ENCODE measurements at regions not wholly inside any gene's neighbourhood (a gene's known extent, or its start where the extent isn't known, plus 50 kb on each side); places are given as distances from the start of the nearest gene placed in this dataset.

DNA sequence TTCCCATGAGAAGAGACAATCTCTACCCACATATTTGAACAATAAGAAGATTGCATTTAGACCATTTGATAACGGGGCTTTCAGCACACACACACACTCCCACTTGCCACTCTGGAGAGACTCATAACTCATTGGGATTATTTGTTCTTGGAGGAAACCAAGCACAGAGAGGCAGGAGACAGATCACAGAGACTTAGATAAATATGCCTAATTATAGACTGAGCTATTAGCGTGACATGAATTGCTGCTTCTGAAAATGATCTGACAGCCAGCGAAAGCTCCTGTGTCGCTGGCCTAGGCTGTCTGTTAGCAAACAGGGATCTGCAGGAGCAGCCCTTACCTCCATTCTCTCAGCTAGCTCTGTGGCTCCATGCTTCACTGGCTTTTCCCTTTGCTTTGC, 111.4 kb downstream of the CCNA1 start:
- H3K36me3 Mint-ChIP-seq (ENCODE audit: low read depth): no peaks in the 10 kb centered on the region
- no peaks in the 10 kb centered on the region for H3K9me3 Mint-ChIP-seq
- H3K4me3 Mint-ChIP-seq: no peak overlapping the region
- no peak overlapping the region for H3K27ac Mint-ChIP-seq (ENCODE audit: unreplicated experiment)
- no peaks in the 10 kb centered on the region for H3K27me3 Mint-ChIP-seq (ENCODE audit: low read depth)
- no peaks in the 10 kb centered on the region for H3K4me1 Mint-ChIP-seq
- TF ChIP-seq, protein P1, sequence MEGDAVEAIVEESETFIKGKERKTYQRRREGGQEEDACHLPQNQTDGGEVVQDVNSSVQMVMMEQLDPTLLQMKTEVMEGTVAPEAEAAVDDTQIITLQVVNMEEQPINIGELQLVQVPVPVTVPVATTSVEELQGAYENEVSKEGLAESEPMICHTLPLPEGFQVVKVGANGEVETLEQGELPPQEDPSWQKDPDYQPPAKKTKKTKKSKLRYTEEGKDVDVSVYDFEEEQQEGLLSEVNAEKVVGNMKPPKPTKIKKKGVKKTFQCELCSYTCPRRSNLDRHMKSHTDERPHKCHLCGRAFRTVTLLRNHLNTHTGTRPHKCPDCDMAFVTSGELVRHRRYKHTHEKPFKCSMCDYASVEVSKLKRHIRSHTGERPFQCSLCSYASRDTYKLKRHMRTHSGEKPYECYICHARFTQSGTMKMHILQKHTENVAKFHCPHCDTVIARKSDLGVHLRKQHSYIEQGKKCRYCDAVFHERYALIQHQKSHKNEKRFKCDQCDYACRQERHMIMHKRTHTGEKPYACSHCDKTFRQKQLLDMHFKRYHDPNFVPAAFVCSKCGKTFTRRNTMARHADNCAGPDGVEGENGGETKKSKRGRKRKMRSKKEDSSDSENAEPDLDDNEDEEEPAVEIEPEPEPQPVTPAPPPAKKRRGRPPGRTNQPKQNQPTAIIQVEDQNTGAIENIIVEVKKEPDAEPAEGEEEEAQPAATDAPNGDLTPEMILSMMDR (conservative IDR thresholded peaks at IDR 0.05): no peak
- DNase-seq (ENCODE audit: low read depth, low spot score): no peak

DNA sequence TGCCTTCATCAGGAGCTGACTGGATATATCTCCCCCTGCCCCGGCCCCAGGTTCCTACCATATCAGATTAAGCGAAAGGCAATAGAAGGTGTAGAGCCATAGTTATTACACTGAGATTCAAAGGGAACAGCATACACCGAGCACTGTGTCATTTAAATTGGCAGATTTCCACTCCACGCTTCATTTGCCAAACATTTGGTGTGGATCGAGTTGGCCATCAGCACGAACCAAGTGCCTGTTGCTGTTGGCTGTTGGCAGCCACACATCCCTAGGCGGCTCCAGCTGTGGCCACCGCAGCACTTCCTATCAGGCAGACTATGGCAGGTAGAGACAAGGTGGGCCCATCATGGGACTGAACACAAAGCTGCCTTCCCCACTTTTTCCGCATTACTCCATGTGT, 115.8 kb downstream of the CCNA1 start:
- H3K4me3 Mint-ChIP-seq: no peak overlapping the region
- no peak for DNase-seq (ENCODE audit: low read depth, low spot score)
- H3K36me3 Mint-ChIP-seq (ENCODE audit: low read depth): no peaks in the 10 kb centered on the region
- no peaks in the 10 kb centered on the region for H3K9me3 Mint-ChIP-seq
- TF ChIP-seq, protein P1 (conservative IDR thresholded peaks at IDR 0.05): no peak
- H3K27me3 Mint-ChIP-seq (ENCODE audit: low read depth): no peaks in the 10 kb centered on the region
- no peak overlapping the region for H3K27ac Mint-ChIP-seq (ENCODE audit: unreplicated experiment)
- peaks cover 7% of the 10 kb centered on the region for H3K4me1 Mint-ChIP-seq

DNA sequence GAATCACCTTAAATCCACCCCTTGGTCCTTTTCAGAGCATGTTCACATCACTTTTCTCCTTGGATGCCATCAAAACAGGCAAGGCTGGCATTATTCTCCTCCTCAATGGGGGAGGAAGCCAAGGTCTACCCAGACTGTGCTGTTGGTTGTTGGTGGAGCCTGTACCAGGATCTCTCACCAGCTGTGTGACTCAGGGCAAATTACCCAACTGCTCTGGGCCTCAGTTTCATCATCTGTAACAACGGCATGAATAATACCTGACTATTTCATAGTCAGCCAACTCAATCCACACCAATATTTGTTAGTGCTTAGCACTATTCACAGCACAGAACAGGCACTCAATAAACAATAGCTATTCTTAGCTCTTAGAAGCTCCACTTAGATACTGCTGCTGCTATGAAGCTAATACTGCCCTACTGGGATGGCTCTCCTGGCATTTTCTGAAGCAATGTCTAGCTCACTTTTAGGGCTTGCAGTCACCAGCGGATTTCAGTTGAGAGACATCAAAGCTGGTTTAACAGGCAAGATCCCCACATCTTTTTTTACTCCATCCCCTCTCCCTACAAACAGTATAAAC, 116.9 kb downstream of the CCNA1 start:
- TF ChIP-seq, protein P1 (conservative IDR thresholded peaks at IDR 0.05): no peak
- Mint-ChIP-seq H3K4me1 (peaks cover 7% of the 10 kb centered on the region), H3K27me3 (ENCODE audit: low read depth) (no peaks in the 10 kb centered on the region), H3K4me3 (no peak overlapping the region), H3K9me3 (no peaks in the 10 kb centered on the region), H3K36me3 (ENCODE audit: low read depth) (no peaks in the 10 kb centered on the region), H3K27ac (ENCODE audit: unreplicated experiment) (no peak overlapping the region)
- DNase-seq (ENCODE audit: low read depth, low spot score): no peak

DNA sequence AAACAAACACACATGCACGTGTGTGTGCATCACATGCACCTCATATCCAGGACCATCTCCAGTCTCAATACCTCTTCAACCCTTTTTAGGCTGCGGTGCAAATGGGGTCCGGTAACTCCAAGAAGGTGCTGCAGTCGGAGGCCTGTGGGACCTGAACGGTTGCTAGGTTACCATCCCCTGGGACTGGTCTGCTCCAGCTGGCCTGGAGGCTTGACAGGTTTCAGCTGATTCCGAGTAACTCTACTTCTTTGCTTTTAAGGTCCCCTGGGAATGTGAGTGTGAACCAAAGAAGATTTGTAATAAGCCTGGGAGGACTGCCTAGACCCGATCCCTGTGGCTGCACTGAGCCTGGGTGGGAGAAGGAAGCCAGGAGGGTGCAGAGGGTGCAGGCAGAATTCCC, 117.5 kb downstream of the CCNA1 start:
- TF ChIP-seq, protein P1 (conservative IDR thresholded peaks at IDR 0.05): no peak
- no peak overlapping the region for H3K4me3 Mint-ChIP-seq
- no peaks in the 10 kb centered on the region for H3K36me3 Mint-ChIP-seq (ENCODE audit: low read depth)
- H3K9me3 Mint-ChIP-seq: no peaks in the 10 kb centered on the region
- H3K27me3 Mint-ChIP-seq (ENCODE audit: low read depth): no peaks in the 10 kb centered on the region
- no peak for DNase-seq (ENCODE audit: low read depth, low spot score)
- H3K27ac Mint-ChIP-seq (ENCODE audit: unreplicated experiment): no peak overlapping the region
- peaks cover 7% of the 10 kb centered on the region for H3K4me1 Mint-ChIP-seq

DNA sequence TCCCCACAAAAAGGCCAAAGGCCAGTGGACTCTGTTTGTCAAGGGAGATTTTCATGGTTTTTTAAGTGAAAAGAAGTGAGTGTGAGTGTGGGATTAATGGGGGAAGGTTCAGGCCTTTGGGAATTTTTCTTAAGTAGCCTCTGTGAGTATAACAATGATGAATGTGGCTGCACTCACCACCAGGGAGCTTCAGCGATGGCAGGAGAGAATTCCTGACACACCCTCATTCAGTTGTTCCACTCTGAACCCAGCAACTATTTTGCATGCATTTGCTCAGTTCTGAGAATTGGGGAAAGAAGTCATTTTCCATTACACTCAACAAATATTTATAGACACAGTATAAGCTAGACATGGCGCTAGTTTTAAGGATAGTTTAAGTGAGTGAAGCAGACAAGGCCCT, 117.9 kb downstream of the CCNA1 start:
- no peaks in the 10 kb centered on the region for H3K36me3 Mint-ChIP-seq (ENCODE audit: low read depth)
- no peaks in the 10 kb centered on the region for H3K27me3 Mint-ChIP-seq (ENCODE audit: low read depth)
- DNase-seq (ENCODE audit: low read depth, low spot score): no peak
- no peak overlapping the region for H3K4me3 Mint-ChIP-seq
- H3K4me1 Mint-ChIP-seq: peaks cover 7% of the 10 kb centered on the region
- no peaks in the 10 kb centered on the region for H3K9me3 Mint-ChIP-seq
- no peak overlapping the region for H3K27ac Mint-ChIP-seq (ENCODE audit: unreplicated experiment)
- TF ChIP-seq, protein P1 (conservative IDR thresholded peaks at IDR 0.05): no peak

Data from neural crest cell (in vitro differentiated cells).